Keratinocyte (primary cell): ENCODE measurements at regions not wholly inside any gene's neighbourhood (a gene's known extent, or its start where the extent isn't known, plus 50 kb on each side); places are given as distances from the start of the nearest gene placed in this dataset.

Experiments used
- DNase-seq: peaks from one replicate; pipeline ENCODE4 v3.0.0-alpha.2; 2011; ENCODE audit warnings: low read depth, missing footprints, low spot score
- FAIRE-seq: peaks from 2 replicates; lab custom pipeline; 2011; peaks lifted over from hg19 to GRCh38; lab: Jason Lieb, UNC
- H2AFZ ChIP-seq: 2 replicates; pipeline ENCODE4 v1.6.0; 2012; ENCODE audit warnings: low read length, control low read depth, inconsistent platforms; ENCODE audit not compliant: control insufficient read depth
- H3K27ac ChIP-seq: 2 replicates; pipeline ENCODE4 v1.5.1; 2011; ENCODE audit warnings: low read length; ENCODE audit not compliant: control insufficient read depth, insufficient read depth
- H3K27me3 ChIP-seq: 3 replicates; pipeline ENCODE4 v1.6.0; 2011; ENCODE audit warnings: low read length; ENCODE audit not compliant: control insufficient read depth, insufficient read depth; ENCODE audit errors: extremely low read depth
- H3K36me3 ChIP-seq, 2 experiments: 2 replicates in 1 of 2; 3 replicates in 1 of 2; pipeline ENCODE4 v1.5.1; 2011; ENCODE audit warnings: low read length in 2 of 2, mild to moderate bottlenecking in 1 of 2; ENCODE audit not compliant: control insufficient read depth in 2 of 2, insufficient read depth in 2 of 2; ENCODE audit errors: extremely low read depth in 1 of 2
- H3K4me1 ChIP-seq: 3 replicates; pipeline ENCODE4 v1.5.1; 2011; ENCODE audit warnings: low read length; ENCODE audit not compliant: control insufficient read depth, insufficient read depth; ENCODE audit errors: extremely low read depth
- H3K4me2 ChIP-seq: 3 replicates; pipeline ENCODE4 v1.6.0; 2011; ENCODE audit warnings: low read depth, low read length; ENCODE audit not compliant: control insufficient read depth, insufficient read depth; ENCODE audit errors: extremely low read depth
- H3K4me3 ChIP-seq, 3 experiments: fragments of 200-600 bp in 1 of 3; sonication (generic) in 1 of 3; 2 replicates in 2 of 3; 3 replicates in 1 of 3; pipeline ENCODE4 v1.5.1; 2011 to 2016; ENCODE audit warnings: low read length in 3 of 3, mild to moderate bottlenecking in 3 of 3, control low read depth in 2 of 3, inconsistent platforms in 1 of 3, low read depth in 1 of 3, mixed read lengths in 1 of 3, mixed run types in 1 of 3, moderate library complexity in 1 of 3; ENCODE audit not compliant: control insufficient read depth in 2 of 3, insufficient read depth in 2 of 3; ENCODE audit errors: extremely low read depth in 1 of 3
- H3K79me2 ChIP-seq: 2 replicates; pipeline ENCODE4 v1.6.0; 2012; ENCODE audit warnings: low read length; ENCODE audit not compliant: control insufficient read depth, insufficient read depth
- H3K9ac ChIP-seq: 3 replicates; pipeline ENCODE4 v1.6.0; 2011; ENCODE audit warnings: low read length; ENCODE audit not compliant: control insufficient read depth, insufficient read depth; ENCODE audit errors: extremely low read depth
- H3K9me1 ChIP-seq: 3 replicates; pipeline ENCODE4 v1.6.0; 2011; ENCODE audit warnings: low read length; ENCODE audit not compliant: control insufficient read depth, insufficient read depth; ENCODE audit errors: extremely low read depth
- H3K9me3 ChIP-seq: 2 replicates; pipeline ENCODE4 v1.5.1; 2012; ENCODE audit warnings: low read depth, low read length; ENCODE audit not compliant: control insufficient read depth
- H4K20me1 ChIP-seq: 3 replicates; pipeline ENCODE4 v1.6.0; 2011; ENCODE audit warnings: low read length; ENCODE audit not compliant: control insufficient read depth, insufficient read depth; ENCODE audit errors: extremely low read depth
- CTCF ChIP-seq, 3 experiments: IDR thresholded peaks in 1 of 3; conservative IDR thresholded peaks in 1 of 3; optimal IDR thresholded peaks in 1 of 3; 2 replicates in 2 of 3; 3 replicates in 1 of 3; pipeline versions ENCODE3 to v1.5.1; 2011; ENCODE audit warnings: low read length in 3 of 3, mild to moderate bottlenecking in 3 of 3, moderate library complexity in 2 of 3, control low read depth in 1 of 3, inconsistent platforms in 1 of 3; ENCODE audit not compliant: insufficient read depth in 2 of 3; ENCODE audit errors: extremely low read depth in 1 of 3
- EZH2 ChIP-seq: IDR thresholded peaks from one replicate; pipeline ENCODE4 v1.6.1; 2012; ENCODE audit warnings: inconsistent platforms, mild to moderate bottlenecking, low read length, moderate library complexity
- dilution Hi-C: fragments of 300-500 bp; cut with MboI; formaldehyde crosslinking; loops from one replicate; pipeline ENCODE4 v1.7.0; 2020; ENCODE audit warnings: low sequenced_read_pairs; ENCODE audit not compliant: extremely low pct_ligation_motif_present

- DNase-seq (no peak), FAIRE-seq (no peak)
- Histone ChIP-seq H3K4me3 (no peak overlapping the region), H2AFZ (no peak overlapping the region), H3K4me1 (no peaks in the 10 kb centered on the region), H3K36me3 (no peaks in the 10 kb centered on the region), H4K20me1 (no peaks in the 10 kb centered on the region), H3K27ac (no peak overlapping the region), H3K9me1 (no peaks in the 10 kb centered on the region), H3K9ac (no peak overlapping the region), H3K4me2 (no peak overlapping the region), H3K27me3 (no peaks in the 10 kb centered on the region), H3K9me3 (no peaks in the 10 kb centered on the region), H3K79me2 (no peaks in the 10 kb centered on the region)
- TF ChIP-seq EZH2 (no peak), CTCF (optimal IDR thresholded peaks at IDR 0.05 in 1 of 3, IDR thresholded peaks at IDR 0.05 in 1 of 3, conservative IDR thresholded peaks at IDR 0.05 in 1 of 3; ENCODE audit: extremely low read depth in 1 of 3, insufficient read depth in 2 of 3, low read length in 3 of 3) (no peak)
- dilution Hi-C loops, result no loop called here
Observed at GRCh38 chr4:10897076-10897475, 212.5 kb upstream of the CLNK start.

- dilution Hi-C loops, result no loop called here
- H4K20me1 ChIP-seq, result no peaks in the 10 kb centered on the region
- H3K27me3 ChIP-seq, result no peaks in the 10 kb centered on the region
- no peak for FAIRE-seq
- no peak overlapping the region for H3K9ac ChIP-seq
- no peak overlapping the region for H3K4me2 ChIP-seq
- no peaks in the 10 kb centered on the region for H3K4me1 ChIP-seq
- H3K27ac ChIP-seq, result no peak overlapping the region
- H3K36me3 ChIP-seq, result no peaks in the 10 kb centered on the region
- no peak overlapping the region for H2AFZ ChIP-seq
- DNase-seq, result no peak
- no peaks in the 10 kb centered on the region for H3K79me2 ChIP-seq
- TF ChIP-seq CTCF (optimal IDR thresholded peaks at IDR 0.05 in 1 of 3, IDR thresholded peaks at IDR 0.05 in 1 of 3, conservative IDR thresholded peaks at IDR 0.05 in 1 of 3; ENCODE audit: extremely low read depth in 1 of 3, insufficient read depth in 2 of 3, low read length in 3 of 3) (peak; percentile 35 to 63 (median 49)), EZH2 (no peak)
- H3K4me3 ChIP-seq, result no peak overlapping the region
- no peaks in the 10 kb centered on the region for H3K9me3 ChIP-seq
- no peaks in the 10 kb centered on the region for H3K9me1 ChIP-seq
Observed at GRCh38 chr4:10893395-10893794, 208.8 kb upstream of the CLNK start.
